ENCODE measurements at regions not wholly inside any gene's neighbourhood (a gene's known extent, or its start where the extent isn't known, plus 50 kb on each side); places are given as distances from the start of the nearest gene placed in this dataset.
"Not testable (repeated sequence)": the region's sequence is repeated elsewhere in the genome, so short reads cannot be mapped to it uniquely, and the experiment has no call there.

GRCh38 chr4:3896871-3897578 is 130.8 kb downstream of the ADRA2C start:
- not testable (repeated sequence) for TF ChIP-seq ZNF207 (IDR thresholded peaks at IDR 0.05; ENCODE audit: borderline replicate concordance); POLR2AphosphoS5 (IDR thresholded peaks at IDR 0.05; ENCODE audit: low read length); CTCF (IDR thresholded peaks at IDR 0.05 in 2 of 3, conservative IDR thresholded peaks at IDR 0.05 in 1 of 3; ENCODE audit: control insufficient read depth in 2 of 3, extremely low read depth in 1 of 3, insufficient read depth in 1 of 3, low read depth in 3 of 3, low read length in 3 of 3)

Measured in GM12878 (cell line).